GM12873 (cell line): ENCODE measurements at regions not wholly inside any gene's neighbourhood (a gene's known extent, or its start where the extent isn't known, plus 50 kb on each side); places are given as distances from the start of the nearest gene placed in this dataset.

Experiments used
- TF ChIP-seq, protein P1 (sequence below): IDR thresholded peaks from 2 replicates; pipeline ENCODE4 v1.5.1; 2012; ENCODE audit warnings: low read depth, mild to moderate bottlenecking, moderate library complexity, low read length, control low read depth; ENCODE audit not compliant: insufficient read depth; ENCODE audit errors: missing control alignments

- TF ChIP-seq, protein P1, sequence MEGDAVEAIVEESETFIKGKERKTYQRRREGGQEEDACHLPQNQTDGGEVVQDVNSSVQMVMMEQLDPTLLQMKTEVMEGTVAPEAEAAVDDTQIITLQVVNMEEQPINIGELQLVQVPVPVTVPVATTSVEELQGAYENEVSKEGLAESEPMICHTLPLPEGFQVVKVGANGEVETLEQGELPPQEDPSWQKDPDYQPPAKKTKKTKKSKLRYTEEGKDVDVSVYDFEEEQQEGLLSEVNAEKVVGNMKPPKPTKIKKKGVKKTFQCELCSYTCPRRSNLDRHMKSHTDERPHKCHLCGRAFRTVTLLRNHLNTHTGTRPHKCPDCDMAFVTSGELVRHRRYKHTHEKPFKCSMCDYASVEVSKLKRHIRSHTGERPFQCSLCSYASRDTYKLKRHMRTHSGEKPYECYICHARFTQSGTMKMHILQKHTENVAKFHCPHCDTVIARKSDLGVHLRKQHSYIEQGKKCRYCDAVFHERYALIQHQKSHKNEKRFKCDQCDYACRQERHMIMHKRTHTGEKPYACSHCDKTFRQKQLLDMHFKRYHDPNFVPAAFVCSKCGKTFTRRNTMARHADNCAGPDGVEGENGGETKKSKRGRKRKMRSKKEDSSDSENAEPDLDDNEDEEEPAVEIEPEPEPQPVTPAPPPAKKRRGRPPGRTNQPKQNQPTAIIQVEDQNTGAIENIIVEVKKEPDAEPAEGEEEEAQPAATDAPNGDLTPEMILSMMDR, result no peak
Observed at GRCh38 chr6:74060354-74060753, 364.4 kb downstream of the CD109 start.

DNA sequence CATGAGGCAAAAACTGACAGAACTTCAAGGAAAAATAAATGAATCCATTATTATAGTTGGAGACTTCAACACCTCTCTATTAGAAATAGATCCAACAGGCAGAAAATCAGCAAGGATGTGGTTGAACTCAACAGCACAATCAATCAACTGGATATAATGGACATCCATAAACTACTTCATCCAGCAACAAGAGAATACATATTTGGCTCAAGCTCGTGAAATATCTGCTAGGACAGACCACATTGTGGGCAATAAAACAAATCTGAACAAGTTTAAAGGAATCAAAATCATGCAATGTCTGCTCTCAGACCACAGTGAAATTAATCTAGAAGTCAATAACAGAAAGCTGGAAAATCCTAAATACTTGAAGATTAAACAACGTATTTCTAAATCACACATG is 362.6 kb downstream of the CD109 start:
- TF ChIP-seq, protein P1, result no peak

- TF ChIP-seq, protein P1, result no peak
Observed at GRCh38 chr6:74057326-74057725, 361.3 kb downstream of the CD109 start.

- TF ChIP-seq, protein P1, result no peak
Observed at GRCh38 chr6:74054190-74054589, 358.2 kb downstream of the CD109 start.

DNA sequence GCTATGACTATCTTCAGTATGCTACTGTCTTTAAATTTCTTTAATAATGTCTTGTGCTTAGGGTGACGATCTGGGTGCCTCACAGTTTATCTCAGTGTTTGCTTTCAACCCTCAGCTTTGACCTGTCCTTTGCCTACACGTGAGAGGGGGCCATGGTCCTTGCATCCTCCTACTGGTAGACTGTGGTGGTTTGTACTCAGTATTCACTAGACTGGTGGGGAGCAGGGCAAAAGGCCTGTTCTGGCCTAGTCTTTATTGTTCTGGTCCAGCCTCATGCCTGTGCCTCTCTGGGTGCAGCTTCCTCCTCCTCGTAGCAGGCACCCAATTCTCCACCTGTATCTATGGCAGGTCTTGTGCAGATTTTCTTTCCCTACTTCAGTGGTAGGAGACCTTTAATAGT is 354.9 kb downstream of the CD109 start:
- TF ChIP-seq, protein P1, result no peak

GRCh38 chr6:74048387-74048786 is 352.4 kb downstream of the CD109 start:
- TF ChIP-seq, protein P1, result no peak

- TF ChIP-seq, protein P1, result no peak
Observed at GRCh38 chr6:74044417-74045096, 348.6 kb downstream of the CD109 start.

- TF ChIP-seq, protein P1, result no peak
Observed at GRCh38 chr6:74041420-74041819, 345.4 kb downstream of the CD109 start.
